ENCODE measurements at regions not wholly inside any gene's neighbourhood (a gene's known extent, or its start where the extent isn't known, plus 50 kb on each side); places are given as distances from the start of the nearest gene placed in this dataset.

GRCh38 chr9:95720496-95720895 lies 155.0 kb upstream of the ERCC6L2 start:
- Histone ChIP-seq H3K27me3 (ENCODE audit: insufficient read depth, low read length, poor library complexity, severe bottlenecking) (no peaks in the 10 kb centered on the region), H3K79me2 (ENCODE audit: insufficient read depth, low read length) (no peaks in the 10 kb centered on the region), H3K9me2 (replicated peaks; ENCODE audit: low read depth, low read length) (no peaks in the 10 kb centered on the region), H4K20me1 (ENCODE audit: insufficient read depth, low read length, poor library complexity, severe bottlenecking) (no peaks in the 10 kb centered on the region), H3K9ac (ENCODE audit: low read depth, low read length, poor library complexity, severe bottlenecking) (no peak overlapping the region), H3K9me3 (ENCODE audit: insufficient read depth, low read depth, low read length) (peaks cover 5% of the 10 kb centered on the region; the same call in 1 of the 2 replicates), H3K36me3 (ENCODE audit: insufficient read depth, low read length) (no peaks in the 10 kb centered on the region), H3K4me3 (ENCODE audit: low read length, poor library complexity, severe bottlenecking) (no peak overlapping the region), H3F3A (ENCODE audit: low read depth) (peaks cover 15% of the 10 kb centered on the region), H3K4me1 (ENCODE audit: insufficient read depth, low read length, poor library complexity, severe bottlenecking) (peaks cover 25% of the 10 kb centered on the region), H3K4me2 (ENCODE audit: low read depth, low read length, poor library complexity, severe bottlenecking) (no peak overlapping the region), H2AFZ (ENCODE audit: low read length) (no peak overlapping the region)
- TF ChIP-seq CTCF (conservative IDR thresholded peaks at IDR 0.05; ENCODE audit: low read length) = no peak
- TF ChIP-seq EZH2phosphoT487 (IDR thresholded peaks at IDR 0.05; ENCODE audit: borderline replicate concordance) = no peak

GRCh38 chr9:95719354-95719753 lies 156.1 kb upstream of the ERCC6L2 start:
- Histone ChIP-seq H3K9me3 (ENCODE audit: insufficient read depth, low read depth, low read length) (peaks cover 7% of the 10 kb centered on the region; the same call in 1 of the 2 replicates), H2AFZ (ENCODE audit: low read length) (no peak overlapping the region), H3K27me3 (ENCODE audit: insufficient read depth, low read length, poor library complexity, severe bottlenecking) (no peaks in the 10 kb centered on the region), H3K79me2 (ENCODE audit: insufficient read depth, low read length) (no peaks in the 10 kb centered on the region), H3K9me2 (replicated peaks; ENCODE audit: low read depth, low read length) (no peaks in the 10 kb centered on the region), H3K4me2 (ENCODE audit: low read depth, low read length, poor library complexity, severe bottlenecking) (no peak overlapping the region), H3F3A (ENCODE audit: low read depth) (peaks cover 7% of the 10 kb centered on the region), H4K20me1 (ENCODE audit: insufficient read depth, low read length, poor library complexity, severe bottlenecking) (no peaks in the 10 kb centered on the region), H3K4me3 (ENCODE audit: low read length, poor library complexity, severe bottlenecking) (no peak overlapping the region), H3K9ac (ENCODE audit: low read depth, low read length, poor library complexity, severe bottlenecking) (no peak overlapping the region), H3K36me3 (ENCODE audit: insufficient read depth, low read length) (no peaks in the 10 kb centered on the region), H3K4me1 (ENCODE audit: insufficient read depth, low read length, poor library complexity, severe bottlenecking) (peaks cover 17% of the 10 kb centered on the region)
- TF ChIP-seq CTCF (conservative IDR thresholded peaks at IDR 0.05; ENCODE audit: low read length) (no peak), EZH2phosphoT487 (IDR thresholded peaks at IDR 0.05; ENCODE audit: borderline replicate concordance) (no peak)

GRCh38 chr9:95718263-95718662 lies 157.2 kb upstream of the ERCC6L2 start:
- Histone ChIP-seq H3K4me2 (ENCODE audit: low read depth, low read length, poor library complexity, severe bottlenecking) (no peak overlapping the region), H3K9me3 (ENCODE audit: insufficient read depth, low read depth, low read length) (peaks cover 7% of the 10 kb centered on the region; the same call in 1 of the 2 replicates), H3K4me1 (ENCODE audit: insufficient read depth, low read length, poor library complexity, severe bottlenecking) (peaks cover 8% of the 10 kb centered on the region), H3K9ac (ENCODE audit: low read depth, low read length, poor library complexity, severe bottlenecking) (no peak overlapping the region), H3K27me3 (ENCODE audit: insufficient read depth, low read length, poor library complexity, severe bottlenecking) (no peaks in the 10 kb centered on the region), H3K79me2 (ENCODE audit: insufficient read depth, low read length) (no peaks in the 10 kb centered on the region), H3K9me2 (replicated peaks; ENCODE audit: low read depth, low read length) (no peaks in the 10 kb centered on the region), H4K20me1 (ENCODE audit: insufficient read depth, low read length, poor library complexity, severe bottlenecking) (no peaks in the 10 kb centered on the region), H3F3A (ENCODE audit: low read depth) (no peaks in the 10 kb centered on the region), H3K36me3 (ENCODE audit: insufficient read depth, low read length) (no peaks in the 10 kb centered on the region), H2AFZ (ENCODE audit: low read length) (no peak overlapping the region), H3K4me3 (ENCODE audit: low read length, poor library complexity, severe bottlenecking) (no peak overlapping the region)
- no peak for TF ChIP-seq CTCF (conservative IDR thresholded peaks at IDR 0.05; ENCODE audit: low read length)
- no peak for TF ChIP-seq EZH2phosphoT487 (IDR thresholded peaks at IDR 0.05; ENCODE audit: borderline replicate concordance)
